ENCODE measurements at regions not wholly inside any gene's neighbourhood (a gene's known extent, or its start where the extent isn't known, plus 50 kb on each side); places are given as distances from the start of the nearest gene placed in this dataset.

DNA sequence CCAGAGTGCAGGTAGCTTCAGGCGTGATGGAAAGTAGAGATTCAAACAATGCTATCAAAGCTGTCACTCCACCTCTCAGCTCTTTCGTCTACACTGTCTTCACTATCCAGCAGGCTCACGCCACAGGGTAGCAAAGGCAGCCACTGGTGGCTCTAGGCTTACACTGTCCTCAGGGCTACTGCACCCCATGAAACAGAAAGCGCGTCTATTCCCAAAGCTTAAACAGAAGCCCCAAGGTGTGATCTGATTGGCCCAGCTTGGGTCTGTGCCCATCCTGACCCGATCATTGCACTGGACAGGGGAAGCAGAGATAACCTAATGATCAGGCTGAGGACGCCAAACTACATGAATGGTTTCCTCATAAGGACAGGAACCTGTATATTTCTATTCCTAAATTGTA lies 100.1 kb downstream of the PDCL3 start:
- no peak for DNase-seq

DNA sequence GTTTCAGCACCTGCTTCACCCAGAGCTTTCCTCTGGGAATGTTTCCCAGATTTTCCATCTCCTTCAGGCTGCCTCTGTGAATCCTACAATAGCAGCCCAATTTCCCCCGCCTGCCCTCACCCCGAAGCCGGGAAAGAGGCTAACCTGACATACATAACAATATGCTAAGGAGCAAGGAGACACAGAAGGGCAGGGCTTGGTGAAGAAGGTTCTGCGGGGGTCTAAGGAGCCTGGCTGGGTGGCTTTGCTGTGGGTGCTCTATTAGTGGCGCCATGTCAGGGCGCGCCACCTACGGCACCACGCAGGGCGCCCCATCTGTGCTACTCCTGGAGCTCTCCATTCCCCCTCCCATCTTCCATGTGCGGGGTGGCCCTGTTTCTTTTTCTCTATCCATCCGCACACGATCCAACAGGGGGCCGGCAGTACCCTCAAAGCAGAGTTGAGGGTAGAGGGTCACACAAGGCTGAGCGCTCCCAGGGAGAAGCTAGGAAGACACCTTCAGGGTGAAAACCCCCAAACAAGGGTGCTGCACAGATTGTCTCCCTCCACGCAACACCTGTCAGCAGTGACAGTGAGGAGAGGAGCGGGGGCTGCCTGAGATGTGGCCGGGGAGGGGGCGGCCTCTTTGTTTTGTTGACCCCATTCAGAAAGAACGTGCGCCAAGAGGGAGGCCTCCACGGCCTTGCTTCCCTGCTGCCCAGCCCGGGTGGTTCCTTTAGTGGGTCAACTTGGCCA lies 101.4 kb downstream of the PDCL3 start:
- no peak for DNase-seq

GRCh38 chr2:100664756-100665101 lies 101.9 kb downstream of the PDCL3 start:
- no peak for DNase-seq

GRCh38 chr2:100666996-100667395 lies 104.2 kb downstream of the PDCL3 start:
- DNase-seq = no peak

DNA sequence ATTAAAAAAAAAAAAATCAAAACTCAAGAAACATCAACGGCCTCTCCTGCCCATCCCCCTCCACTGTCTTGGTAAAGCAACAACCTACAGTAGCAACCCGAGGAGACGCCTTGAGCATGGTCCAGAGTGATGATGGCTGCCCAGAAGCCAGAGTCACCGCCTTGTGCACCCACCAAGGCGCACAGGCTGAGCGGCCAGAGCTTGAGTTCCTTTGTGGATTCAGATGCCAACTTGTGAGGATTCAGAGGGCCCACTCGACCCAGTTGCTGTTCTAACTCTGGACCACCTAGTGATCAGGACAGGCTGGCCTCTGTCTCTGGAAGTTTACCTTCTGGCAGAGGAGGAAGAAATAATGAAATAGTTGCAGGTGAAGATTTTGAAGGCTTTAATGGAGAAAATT lies 105.0 kb downstream of the PDCL3 start:
- DNase-seq = no peak

GRCh38 chr2:100670232-100670631 lies 107.4 kb downstream of the PDCL3 start:
- DNase-seq = no peak

DNA sequence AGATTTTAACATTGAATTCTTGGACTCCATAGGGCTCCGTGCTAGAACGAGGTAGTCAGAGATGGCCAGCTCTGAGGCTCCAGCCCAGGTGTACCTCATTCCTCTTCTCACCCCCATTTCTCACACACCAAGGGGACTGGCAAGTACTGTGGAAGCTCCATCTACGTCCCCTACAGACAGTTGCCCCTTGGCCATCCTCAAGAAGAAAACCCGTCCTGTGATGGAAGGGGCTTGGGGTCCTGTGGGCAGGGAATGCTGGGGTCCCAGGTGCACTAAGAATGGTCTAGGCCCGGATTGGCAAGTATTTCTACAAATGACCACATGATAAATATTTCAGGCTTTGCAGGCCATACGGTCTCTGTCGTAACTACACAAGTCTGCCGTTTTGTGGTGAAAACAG lies 110.3 kb downstream of the PDCL3 start:
- no peak for DNase-seq

DNA sequence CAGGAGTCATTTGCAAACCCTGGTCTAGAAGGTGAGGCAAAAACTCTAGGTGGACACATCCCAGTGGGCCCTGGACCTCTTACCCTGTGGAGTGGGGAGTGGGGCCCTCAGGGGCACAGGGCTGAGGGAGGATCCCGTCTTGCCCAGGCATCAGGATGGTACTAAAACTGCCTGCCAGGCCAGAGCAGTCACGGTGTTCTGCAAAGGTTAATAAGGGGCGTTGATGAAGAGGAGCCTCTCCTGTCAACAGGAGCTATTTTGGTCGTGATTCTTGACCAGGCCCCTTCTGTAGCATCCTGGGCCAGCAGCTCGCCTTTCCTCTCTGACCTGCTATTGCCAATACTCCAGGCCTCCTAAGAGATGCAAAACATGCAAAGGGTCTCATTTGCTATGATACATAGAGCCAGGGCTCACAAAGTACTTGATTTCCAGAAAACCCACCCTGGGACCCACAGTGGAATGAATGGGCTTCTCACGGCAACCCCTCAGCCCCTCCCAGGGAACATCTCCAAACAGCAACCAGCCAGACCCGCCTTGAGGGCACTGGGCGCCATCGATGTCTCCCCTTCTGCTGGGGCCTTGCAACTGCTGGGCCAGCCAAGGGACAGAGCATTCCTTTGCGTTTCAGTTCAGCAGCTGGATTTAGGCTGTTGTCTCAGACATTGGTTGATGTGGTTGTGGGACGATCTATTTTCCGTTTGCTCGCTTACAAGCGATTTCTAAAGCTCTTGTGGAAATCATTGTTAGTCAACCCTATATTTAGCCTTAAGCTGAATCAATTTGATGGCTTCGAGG lies 111.1 kb downstream of the PDCL3 start:
- no peak for DNase-seq

GRCh38 chr2:100674666-100675065 lies 111.9 kb downstream of the PDCL3 start:
- no peak for DNase-seq

DNA sequence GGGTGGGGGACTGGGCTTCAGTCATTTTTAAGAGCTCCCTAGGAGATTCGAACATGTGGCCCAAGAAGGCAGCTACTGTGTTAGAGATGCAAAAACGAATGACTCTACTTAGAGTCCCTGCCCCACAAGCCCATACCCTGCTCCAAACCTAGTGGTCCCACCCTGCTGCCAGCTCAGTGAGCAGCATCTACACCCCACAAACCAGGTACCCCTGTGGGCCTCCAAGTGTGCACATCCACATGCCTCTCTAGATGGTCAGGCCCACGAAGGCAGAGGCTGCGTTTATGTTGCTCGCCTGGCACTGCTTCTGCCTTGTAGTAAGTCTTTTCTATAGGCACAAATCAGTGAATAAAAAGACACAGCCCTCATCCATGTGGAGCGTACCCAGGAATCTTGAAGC lies 112.6 kb downstream of the PDCL3 start:
- DNase-seq = no peak

DNA sequence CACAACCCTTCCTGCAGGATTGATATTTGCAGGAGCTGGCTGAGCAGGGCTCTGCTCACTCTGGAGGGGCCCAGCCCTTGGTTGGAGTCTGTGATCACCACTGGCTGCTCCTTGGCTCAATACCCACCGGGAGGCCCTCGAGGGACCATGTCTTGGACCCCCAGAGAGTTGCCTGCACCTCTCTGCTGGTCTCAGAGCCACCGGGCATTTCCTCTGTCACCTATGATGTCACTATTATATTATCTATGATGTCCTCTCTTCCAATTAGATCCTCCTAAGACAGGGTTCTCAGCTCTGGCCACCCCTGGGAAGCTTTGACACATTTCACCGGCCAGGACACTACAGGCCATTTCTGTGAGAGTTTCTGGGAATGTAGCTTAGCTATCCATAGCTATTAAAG lies 113.1 kb downstream of the PDCL3 start:
- DNase-seq = no peak

GRCh38 chr2:100676346-100676745 lies 113.6 kb downstream of the PDCL3 start:
- DNase-seq = no peak

- DNase-seq = no peak
Measured at GRCh38 chr2:100677611-100678185, 114.9 kb downstream of the PDCL3 start.

- DNase-seq = no peak
Measured at GRCh38 chr2:100679211-100679610, 116.4 kb downstream of the PDCL3 start.

- DNase-seq = no peak
Measured at GRCh38 chr2:100682536-100682935, 119.7 kb downstream of the PDCL3 start.

DNA sequence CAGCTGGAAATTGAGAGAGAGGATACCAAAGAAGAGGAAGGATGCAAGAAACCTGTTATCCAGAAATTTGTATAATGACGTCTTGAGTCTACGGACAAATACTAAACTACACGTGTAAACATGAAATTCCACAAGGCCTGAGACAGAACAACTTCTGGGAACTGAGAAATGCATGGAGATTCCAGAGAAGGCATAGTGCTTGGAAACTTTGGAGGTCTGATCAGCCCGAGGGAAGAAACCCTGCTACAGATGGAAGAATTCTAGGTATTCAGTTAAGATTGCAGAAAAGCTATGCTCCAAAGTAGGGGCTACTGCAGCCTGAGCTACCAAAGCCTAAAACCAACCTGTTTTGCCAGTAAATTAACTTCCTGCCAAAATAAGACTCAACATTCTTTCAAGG lies 120.4 kb downstream of the PDCL3 start:
- DNase-seq = no peak

- DNase-seq = no peak
Measured at GRCh38 chr2:100691846-100692245, 128.1 kb upstream of the NPAS2 start.

DNA sequence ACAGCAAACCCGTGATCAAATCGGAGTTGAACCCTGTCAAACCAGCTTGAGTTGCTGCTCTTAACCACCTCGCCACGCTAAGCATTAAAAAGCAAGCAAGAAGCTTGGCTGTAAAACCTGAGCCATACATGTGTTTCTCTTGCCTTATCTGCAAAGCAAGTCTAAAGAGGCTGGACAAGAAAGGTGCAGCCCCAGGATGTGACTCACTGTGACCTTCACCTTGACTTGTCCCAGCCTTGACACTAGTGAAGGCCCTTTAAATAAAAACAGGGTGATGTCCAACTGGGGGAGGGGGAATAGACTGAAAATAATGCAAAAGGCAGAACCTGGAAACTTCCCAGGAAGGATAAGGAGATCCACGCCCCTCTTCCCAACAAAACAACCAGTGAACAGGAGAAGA lies 127.6 kb upstream of the NPAS2 start:
- no peak for DNase-seq

GRCh38 chr2:100692906-100693305 lies 127.0 kb upstream of the NPAS2 start:
- no peak for DNase-seq

DNA sequence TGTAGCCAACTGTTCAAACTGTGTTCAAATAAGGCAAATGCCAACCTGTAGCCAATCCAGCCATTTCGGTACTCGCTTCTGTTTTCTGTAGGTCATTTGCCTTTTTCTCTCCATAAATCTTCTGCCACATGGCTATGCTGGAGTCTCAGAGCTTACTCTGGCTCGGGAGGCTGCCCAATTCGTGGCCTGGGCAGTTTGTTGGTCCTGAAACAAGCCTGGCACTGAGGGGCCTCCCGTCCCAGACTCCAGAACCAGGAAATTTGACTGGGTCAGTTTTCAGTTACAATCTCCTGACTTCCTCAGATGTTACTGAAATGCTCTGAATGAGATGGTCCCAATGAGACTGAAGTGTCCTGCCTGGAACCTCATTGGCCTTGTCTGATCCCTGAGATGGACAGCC lies 120.8 kb upstream of the NPAS2 start:
- DNase-seq = no peak

DNA sequence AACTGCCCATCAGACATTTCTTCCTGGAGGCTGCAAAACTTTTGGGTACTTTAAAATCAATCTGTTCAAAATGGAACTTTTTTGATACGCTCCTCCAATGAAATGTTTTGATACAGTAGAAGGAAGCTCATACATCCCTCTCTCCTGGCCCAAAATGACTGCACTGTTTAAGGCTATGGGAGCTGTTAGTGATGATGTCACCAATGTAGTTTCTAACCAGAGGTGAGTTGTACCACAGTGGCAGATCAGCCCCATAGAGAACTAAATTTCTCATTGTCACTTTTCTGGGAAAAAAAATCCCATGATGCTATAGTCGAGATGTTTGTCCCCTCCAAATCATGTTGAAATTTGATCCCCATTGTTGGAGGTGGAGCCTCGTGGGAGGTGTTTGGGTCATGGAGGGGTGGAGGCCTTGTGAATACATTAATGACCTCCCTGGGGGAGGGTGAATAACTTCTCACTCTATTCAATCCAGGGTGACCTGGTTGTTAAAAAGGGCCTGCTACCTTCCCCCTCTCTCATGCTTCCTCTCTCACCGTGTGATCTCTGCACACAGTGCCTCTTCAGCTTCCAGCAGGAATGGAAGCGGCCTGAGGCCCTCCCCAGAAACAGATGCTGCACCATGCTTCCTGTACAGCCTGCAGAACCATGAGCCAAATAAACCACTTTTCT lies 117.4 kb upstream of the NPAS2 start:
- DNase-seq = no peak

DNA sequence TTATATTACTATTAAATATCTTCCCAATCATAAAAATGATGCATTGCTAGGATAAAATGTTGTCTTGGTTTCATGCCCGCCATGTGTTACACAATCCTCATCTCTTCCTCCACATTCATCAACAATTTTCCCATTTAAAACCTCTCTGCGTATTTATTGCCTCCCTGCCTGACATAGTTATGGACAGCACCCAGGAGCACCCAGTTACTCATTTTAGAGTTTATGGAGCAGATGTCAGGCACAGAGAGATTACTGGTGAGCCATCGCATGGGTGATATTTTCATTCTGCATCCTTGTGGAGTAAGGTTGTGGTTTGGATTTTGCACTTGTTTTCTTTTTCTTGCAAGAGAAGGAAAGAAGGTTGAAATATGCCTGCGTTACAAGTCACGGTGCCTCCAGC lies 116.7 kb upstream of the NPAS2 start:
- DNase-seq = no peak

- no peak for DNase-seq
Measured at GRCh38 chr2:100703739-100704138, 116.2 kb upstream of the NPAS2 start.

GRCh38 chr2:100704156-100704555 lies 115.8 kb upstream of the NPAS2 start:
- DNase-seq = no peak

All from activated gamma-delta T cell treated with Interleukin-2 at 50 U/mL for 16 hours (primary cell).